Lower lobe of right lung (tissue), 2 donors: ENCODE measurements at regions not wholly inside any gene's neighbourhood (a gene's known extent, or its start where the extent isn't known, plus 50 kb on each side); places are given as distances from the start of the nearest gene placed in this dataset.

ENCODE experiments used
- ATAC-seq, 2 donors: fragments of 200-7000 bp; cut with Tn5 transposase; one replicate each; pipeline ENCODE4 v1.9.1; 2020 to 2022; ENCODE audit warnings: mild to moderate bottlenecking in 2 of 2, moderate library complexity in 2 of 2
- DNase-seq: peaks from one replicate; pipeline ENCODE4 v3.0.0-alpha.2; 2020
- H3K27ac ChIP-seq: fragments of 200-600 bp; one replicate; pipeline ENCODE4 v1.8.0; 2022
- H3K27me3 ChIP-seq: fragments of 200-600 bp; one replicate; pipeline ENCODE4 v1.8.0; 2022; ENCODE audit warnings: low read depth
- H3K36me3 ChIP-seq: fragments of 200-600 bp; one replicate; pipeline ENCODE4 v1.8.0; 2022; ENCODE audit warnings: mild to moderate bottlenecking
- H3K4me1 ChIP-seq: fragments of 200-600 bp; one replicate; pipeline ENCODE4 v1.8.0; 2022
- H3K4me3 ChIP-seq: fragments of 200-600 bp; one replicate; pipeline ENCODE4 v1.8.0; 2022; ENCODE audit warnings: mild to moderate bottlenecking
- H3K9me3 ChIP-seq: fragments of 200-600 bp; one replicate; pipeline ENCODE4 v1.8.0; 2022
- CTCF ChIP-seq: fragments of 200-600 bp; IDR thresholded peaks from one replicate; pipeline ENCODE4 v1.8.0; 2022; ENCODE audit warnings: antibody characterized with exemption, mild to moderate bottlenecking
- intact Hi-C: fragments of 100-400 bp; cut with DNase I; formaldehyde crosslinking; loops from one replicate; pipeline ENCODE4 v1.11.0; 2022
- donor health status: DM: no; HTN: yes; CAD: no; lungs with severe emphysema.

GRCh38 chr3:18097473-18097872 is 327.7 kb downstream of the SATB1 start:
- TF ChIP-seq CTCF = no peak
- Histone ChIP-seq H3K36me3 (no peaks in the 10 kb centered on the region), H3K4me3 (no peak overlapping the region), H3K9me3 (no peaks in the 10 kb centered on the region), H3K27me3 (no peaks in the 10 kb centered on the region), H3K27ac (no peak overlapping the region), H3K4me1 (no peaks in the 10 kb centered on the region)
- DNase-seq = no peak
- intact Hi-C loops = no loop called here
- no peak for ATAC-seq

- intact Hi-C loops = no loop called here
- H3K9me3 ChIP-seq = no peaks in the 10 kb centered on the region
- DNase-seq (no peak), ATAC-seq (no peak)
- no peaks in the 10 kb centered on the region for H3K27me3 ChIP-seq
- no peak overlapping the region for H3K27ac ChIP-seq
- no peaks in the 10 kb centered on the region for H3K4me1 ChIP-seq
- H3K36me3 ChIP-seq = no peaks in the 10 kb centered on the region
- no peak overlapping the region for H3K4me3 ChIP-seq
- no peak for TF ChIP-seq CTCF
These were observed 332.4 kb downstream of the SATB1 start for GRCh38 chr3:18092726-18093125.

GRCh38 chr3:18090377-18090776 is 334.8 kb downstream of the SATB1 start:
- TF ChIP-seq CTCF = no peak
- no peak overlapping the region for H3K4me3 ChIP-seq
- no peak for ATAC-seq
- no peak overlapping the region for H3K27ac ChIP-seq
- H3K27me3 ChIP-seq = no peaks in the 10 kb centered on the region
- no peaks in the 10 kb centered on the region for H3K4me1 ChIP-seq
- H3K36me3 ChIP-seq = no peaks in the 10 kb centered on the region
- intact Hi-C loops = no loop called here
- H3K9me3 ChIP-seq = no peaks in the 10 kb centered on the region
- DNase-seq = no peak

- ATAC-seq (no peak), DNase-seq (no peak)
- Histone ChIP-seq H3K36me3 (no peaks in the 10 kb centered on the region), H3K9me3 (no peaks in the 10 kb centered on the region), H3K27me3 (no peaks in the 10 kb centered on the region), H3K4me1 (no peaks in the 10 kb centered on the region), H3K4me3 (no peak overlapping the region), H3K27ac (no peak overlapping the region)
- intact Hi-C loops = no loop called here
- TF ChIP-seq CTCF = no peak
These were observed 337.2 kb downstream of the SATB1 start for GRCh38 chr3:18087988-18088387.

GRCh38 chr3:18086760-18087159 is 338.4 kb downstream of the SATB1 start:
- ATAC-seq (no peak), DNase-seq (no peak)
- Histone ChIP-seq H3K36me3 (no peaks in the 10 kb centered on the region), H3K9me3 (no peaks in the 10 kb centered on the region), H3K4me1 (no peaks in the 10 kb centered on the region), H3K27me3 (no peaks in the 10 kb centered on the region), H3K27ac (no peak overlapping the region), H3K4me3 (no peak overlapping the region)
- intact Hi-C loops = no loop called here
- no peak for TF ChIP-seq CTCF

- Histone ChIP-seq H3K9me3 (no peaks in the 10 kb centered on the region), H3K4me3 (no peak overlapping the region), H3K4me1 (no peaks in the 10 kb centered on the region), H3K27me3 (no peaks in the 10 kb centered on the region), H3K27ac (no peak overlapping the region), H3K36me3 (no peaks in the 10 kb centered on the region)
- DNase-seq (no peak), ATAC-seq (no peak)
- no peak for TF ChIP-seq CTCF
- intact Hi-C loops = no loop called here
These were observed 339.1 kb downstream of the SATB1 start for GRCh38 chr3:18086078-18086477.
